Astrocyte (in vitro differentiated cells and primary cell): ENCODE measurements at regions not wholly inside any gene's neighbourhood (a gene's known extent, or its start where the extent isn't known, plus 50 kb on each side); places are given as distances from the start of the nearest gene placed in this dataset.

ENCODE experiments used
- EZH2 ChIP-seq: IDR thresholded peaks from 2 replicates; pipeline ENCODE4 v1.6.1; 2012; ENCODE audit warnings: mild to moderate bottlenecking, low read length, inconsistent platforms; ENCODE audit not compliant: insufficient read depth
- TF ChIP-seq, protein P1 (sequence below): IDR thresholded peaks from 2 replicates; pipeline ENCODE4 v1.5.1; 2011; ENCODE audit warnings: low read depth, mild to moderate bottlenecking, inconsistent platforms, low read length, moderate library complexity; ENCODE audit not compliant: insufficient read depth

GRCh38 chr3:70554170-70554569 is 241.7 kb upstream of the MDFIC2 start:
- TF ChIP-seq EZH2 = no peak
- TF ChIP-seq, protein P1, sequence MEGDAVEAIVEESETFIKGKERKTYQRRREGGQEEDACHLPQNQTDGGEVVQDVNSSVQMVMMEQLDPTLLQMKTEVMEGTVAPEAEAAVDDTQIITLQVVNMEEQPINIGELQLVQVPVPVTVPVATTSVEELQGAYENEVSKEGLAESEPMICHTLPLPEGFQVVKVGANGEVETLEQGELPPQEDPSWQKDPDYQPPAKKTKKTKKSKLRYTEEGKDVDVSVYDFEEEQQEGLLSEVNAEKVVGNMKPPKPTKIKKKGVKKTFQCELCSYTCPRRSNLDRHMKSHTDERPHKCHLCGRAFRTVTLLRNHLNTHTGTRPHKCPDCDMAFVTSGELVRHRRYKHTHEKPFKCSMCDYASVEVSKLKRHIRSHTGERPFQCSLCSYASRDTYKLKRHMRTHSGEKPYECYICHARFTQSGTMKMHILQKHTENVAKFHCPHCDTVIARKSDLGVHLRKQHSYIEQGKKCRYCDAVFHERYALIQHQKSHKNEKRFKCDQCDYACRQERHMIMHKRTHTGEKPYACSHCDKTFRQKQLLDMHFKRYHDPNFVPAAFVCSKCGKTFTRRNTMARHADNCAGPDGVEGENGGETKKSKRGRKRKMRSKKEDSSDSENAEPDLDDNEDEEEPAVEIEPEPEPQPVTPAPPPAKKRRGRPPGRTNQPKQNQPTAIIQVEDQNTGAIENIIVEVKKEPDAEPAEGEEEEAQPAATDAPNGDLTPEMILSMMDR = no peak
